Raji (cell line): ENCODE measurements at regions not wholly inside any gene's neighbourhood (a gene's known extent, or its start where the extent isn't known, plus 50 kb on each side); places are given as distances from the start of the nearest gene placed in this dataset.

Experiments used
- POLR2A ChIP-seq: IDR thresholded peaks from 2 replicates; pipeline ENCODE4 v1.6.1; 2011; ENCODE audit warnings: low read depth, low read length, control low read depth; ENCODE audit not compliant: insufficient read depth

- no peak for TF ChIP-seq POLR2A
These were observed 172.3 kb upstream of the TBCA start for GRCh38 chr5:77948476-77948875.

GRCh38 chr5:77947041-77947428 is 170.9 kb upstream of the TBCA start:
- TF ChIP-seq POLR2A, result no peak

- TF ChIP-seq POLR2A, result no peak
These were observed 170.4 kb upstream of the TBCA start for GRCh38 chr5:77946381-77947040.

GRCh38 chr5:77945874-77946273 is 169.7 kb upstream of the TBCA start:
- TF ChIP-seq POLR2A, result no peak

- TF ChIP-seq POLR2A, result no peak
These were observed 168.7 kb upstream of the TBCA start for GRCh38 chr5:77944757-77945340.

- no peak for TF ChIP-seq POLR2A
These were observed 167.7 kb upstream of the TBCA start for GRCh38 chr5:77943851-77944250.

GRCh38 chr5:77942578-77943239 is 166.6 kb upstream of the TBCA start:
- no peak for TF ChIP-seq POLR2A

GRCh38 chr5:77937015-77937908 is 161.1 kb upstream of the TBCA start:
- no peak for TF ChIP-seq POLR2A

GRCh38 chr5:77936365-77936693 is 160.2 kb upstream of the TBCA start:
- TF ChIP-seq POLR2A, result no peak

GRCh38 chr5:77935506-77936364 is 159.6 kb upstream of the TBCA start:
- TF ChIP-seq POLR2A, result no peak

- TF ChIP-seq POLR2A, result no peak
These were observed 152.7 kb upstream of the TBCA start for GRCh38 chr5:77928776-77929300.

GRCh38 chr5:77926337-77926736 is 150.2 kb upstream of the TBCA start:
- no peak for TF ChIP-seq POLR2A

- TF ChIP-seq POLR2A, result no peak
These were observed 149.4 kb upstream of the TBCA start for GRCh38 chr5:77925503-77925902.

- no peak for TF ChIP-seq POLR2A
These were observed 147.9 kb upstream of the TBCA start for GRCh38 chr5:77924081-77924480.
